ENCODE measurements at regions not wholly inside any gene's neighbourhood (a gene's known extent, or its start where the extent isn't known, plus 50 kb on each side); places are given as distances from the start of the nearest gene placed in this dataset.

GRCh38 chr2:20560011-20560410, 90.9 kb downstream of the HS1BP3 start:
- TF ChIP-seq, protein P1, sequence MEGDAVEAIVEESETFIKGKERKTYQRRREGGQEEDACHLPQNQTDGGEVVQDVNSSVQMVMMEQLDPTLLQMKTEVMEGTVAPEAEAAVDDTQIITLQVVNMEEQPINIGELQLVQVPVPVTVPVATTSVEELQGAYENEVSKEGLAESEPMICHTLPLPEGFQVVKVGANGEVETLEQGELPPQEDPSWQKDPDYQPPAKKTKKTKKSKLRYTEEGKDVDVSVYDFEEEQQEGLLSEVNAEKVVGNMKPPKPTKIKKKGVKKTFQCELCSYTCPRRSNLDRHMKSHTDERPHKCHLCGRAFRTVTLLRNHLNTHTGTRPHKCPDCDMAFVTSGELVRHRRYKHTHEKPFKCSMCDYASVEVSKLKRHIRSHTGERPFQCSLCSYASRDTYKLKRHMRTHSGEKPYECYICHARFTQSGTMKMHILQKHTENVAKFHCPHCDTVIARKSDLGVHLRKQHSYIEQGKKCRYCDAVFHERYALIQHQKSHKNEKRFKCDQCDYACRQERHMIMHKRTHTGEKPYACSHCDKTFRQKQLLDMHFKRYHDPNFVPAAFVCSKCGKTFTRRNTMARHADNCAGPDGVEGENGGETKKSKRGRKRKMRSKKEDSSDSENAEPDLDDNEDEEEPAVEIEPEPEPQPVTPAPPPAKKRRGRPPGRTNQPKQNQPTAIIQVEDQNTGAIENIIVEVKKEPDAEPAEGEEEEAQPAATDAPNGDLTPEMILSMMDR (IDR thresholded peaks at IDR 0.05) = no peak
- TF ChIP-seq POLR2A (IDR thresholded peaks at IDR 0.05) = no peak

All from vagina (tissue), 2 donors.